GM20000 (cell line): ENCODE measurements at regions not wholly inside any gene's neighbourhood (a gene's known extent, or its start where the extent isn't known, plus 50 kb on each side); places are given as distances from the start of the nearest gene placed in this dataset.

Experiments
- DNase-seq: peaks from one replicate; pipeline ENCODE4 v3.0.0; 2012; ENCODE audit warnings: low spot score
- CTCF ChIP-seq: IDR thresholded peaks from 2 replicates; pipeline ENCODE4 v1.5.1; 2012; ENCODE audit warnings: mild to moderate bottlenecking, control low read depth; ENCODE audit errors: extremely low read depth, missing control alignments

GRCh38 chr5:125202871-125203438 lies 456.5 kb upstream of the ZNF608 start:
- TF ChIP-seq CTCF = no peak
- DNase-seq = no peak

DNA sequence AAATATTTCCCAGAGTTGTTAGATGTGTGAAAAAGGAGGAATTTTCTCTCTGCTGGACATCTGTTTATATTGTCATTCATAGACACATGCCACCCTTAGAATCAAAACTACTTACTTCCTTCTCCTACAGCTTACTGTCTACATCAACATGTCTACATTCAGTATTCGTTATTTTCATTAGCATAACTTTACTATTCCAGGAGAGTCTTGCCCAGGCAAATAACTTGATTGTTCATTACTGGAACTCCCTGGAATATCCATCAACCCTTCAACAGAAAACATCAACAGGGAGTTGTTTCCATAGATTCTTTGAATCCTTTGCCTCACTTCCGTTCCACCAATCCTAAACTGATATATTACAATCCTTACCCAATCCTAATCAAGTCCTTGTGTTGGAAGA lies 457.5 kb upstream of the ZNF608 start:
- TF ChIP-seq CTCF = no peak
- DNase-seq = no peak

DNA sequence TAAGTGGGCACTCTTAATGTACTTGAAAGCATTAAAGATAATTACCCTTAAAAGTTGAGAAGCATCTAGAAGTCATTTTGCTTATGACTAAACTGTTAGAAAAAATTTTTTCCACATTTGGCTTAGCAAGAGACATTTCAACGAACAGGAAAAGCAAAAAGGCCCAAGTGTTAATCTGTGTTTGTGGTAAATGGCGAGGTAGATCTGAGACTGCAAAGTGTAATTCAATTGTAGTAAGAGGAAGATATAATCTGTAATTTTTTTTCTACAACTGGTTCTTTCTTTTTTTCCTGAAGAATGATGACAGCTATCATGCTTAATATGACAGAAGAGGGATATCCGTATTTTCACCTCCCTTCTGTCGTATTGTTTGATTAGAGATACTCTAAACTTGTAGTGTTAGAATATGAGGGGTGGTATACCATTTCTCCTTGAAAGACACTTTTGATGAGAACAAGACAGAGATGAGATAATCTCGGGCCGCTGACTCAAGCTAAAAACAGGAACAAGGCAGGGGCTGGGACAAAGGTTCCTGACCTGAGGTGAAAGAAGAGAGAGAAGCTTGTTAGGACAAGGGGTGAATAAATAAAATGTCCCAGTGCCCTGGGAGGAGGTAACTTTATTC lies 459.3 kb upstream of the ZNF608 start:
- DNase-seq = no peak
- TF ChIP-seq CTCF = no peak

GRCh38 chr5:125207856-125208255 lies 461.4 kb upstream of the ZNF608 start:
- no peak for TF ChIP-seq CTCF
- no peak for DNase-seq

- no peak for DNase-seq
- no peak for TF ChIP-seq CTCF
Measured at GRCh38 chr5:125209650-125210049, 463.2 kb upstream of the ZNF608 start.

- no peak for TF ChIP-seq CTCF
- no peak for DNase-seq
Measured at GRCh38 chr5:125210242-125210947, 464.0 kb upstream of the ZNF608 start.

DNA sequence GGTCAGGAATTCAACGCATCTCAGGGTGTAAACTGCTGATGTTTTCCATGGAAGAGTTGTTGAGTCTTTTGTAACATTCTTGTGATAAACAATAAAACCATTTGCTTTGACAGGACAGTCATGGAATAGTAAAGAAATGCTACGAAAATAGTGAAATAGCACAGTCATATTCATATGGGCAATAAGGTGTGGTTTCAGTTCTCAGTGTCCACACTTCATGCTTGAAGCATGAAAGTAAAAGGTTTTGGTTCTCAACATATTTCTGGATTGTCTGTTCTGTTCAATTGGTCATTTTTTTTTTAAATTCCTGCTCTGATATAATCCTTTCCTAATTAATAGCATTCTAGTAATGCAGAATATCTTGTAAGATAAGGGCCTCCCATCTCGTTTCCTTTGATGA lies 467.6 kb upstream of the ZNF608 start:
- TF ChIP-seq CTCF = no peak
- peak; percentile 13 for DNase-seq
